MM.1S (cell line): ENCODE measurements at regions not wholly inside any gene's neighbourhood (a gene's known extent, or its start where the extent isn't known, plus 50 kb on each side); places are given as distances from the start of the nearest gene placed in this dataset.

Experiments
- DNase-seq: peaks from one replicate; pipeline ENCODE4 v3.0.0-alpha.2; 2015
- H2AFZ ChIP-seq: fragments of 300-600 bp; sonication (generic); 2 replicates; pipeline ENCODE4 v1.6.0; 2016; ENCODE audit warnings: antibody characterized with exemption, low read length
- H3F3A ChIP-seq: fragments of 300-600 bp; sonication (generic); 2 replicates; pipeline ENCODE4 v1.6.1; 2016; ENCODE audit warnings: mild to moderate bottlenecking, antibody characterized with exemption, low read length, moderate library complexity, mixed read lengths; ENCODE audit not compliant: insufficient read depth
- H3K27ac ChIP-seq: fragments of 300-600 bp; sonication (generic); 2 replicates; pipeline ENCODE4 v1.5.1; 2016; ENCODE audit warnings: mild to moderate bottlenecking, low read length
- H3K27me3 ChIP-seq: fragments of 300-600 bp; sonication (generic); replicated peaks from 2 replicates; pipeline ENCODE4 v1.6.0; 2016; ENCODE audit warnings: low read length; ENCODE audit not compliant: insufficient read depth
- H3K36me3 ChIP-seq: fragments of 300-600 bp; sonication (generic); replicated peaks from 2 replicates; pipeline ENCODE4 v1.6.1; 2016; ENCODE audit warnings: mild to moderate bottlenecking, low read length, mixed read lengths; ENCODE audit not compliant: insufficient read depth
- H3K4me1 ChIP-seq: fragments of 300-600 bp; sonication (generic); 2 replicates; pipeline ENCODE4 v1.6.1; 2016; ENCODE audit warnings: low read length, mixed read lengths
- H3K4me2 ChIP-seq: fragments of 300-600 bp; sonication (generic); 2 replicates; pipeline ENCODE4 v1.6.0; 2016; ENCODE audit warnings: low read depth, low read length
- H3K4me3 ChIP-seq: fragments of 300-600 bp; sonication (generic); 2 replicates; pipeline ENCODE4 v1.5.1; 2016; ENCODE audit warnings: low read length, mixed read lengths
- H3K79me2 ChIP-seq: fragments of 300-600 bp; sonication (generic); 2 replicates; pipeline ENCODE4 v1.6.1; 2016; ENCODE audit warnings: mixed run types, low read length, mixed read lengths
- H3K9ac ChIP-seq: fragments of 300-600 bp; sonication (generic); 2 replicates; pipeline ENCODE4 v1.6.1; 2016; ENCODE audit warnings: low read length, mixed read lengths
- H3K9me2 ChIP-seq: fragments of 300-600 bp; sonication (generic); replicated peaks from 2 replicates; pipeline ENCODE4 v1.6.1; 2016; ENCODE audit warnings: mild to moderate bottlenecking, low read length, mixed read lengths; ENCODE audit not compliant: insufficient read depth
- H3K9me3 ChIP-seq: fragments of 300-600 bp; sonication (generic); replicated peaks from 2 replicates; pipeline ENCODE4 v1.6.1; 2016; ENCODE audit warnings: mild to moderate bottlenecking, low read length, mixed read lengths; ENCODE audit not compliant: insufficient read depth
- H4K20me1 ChIP-seq: fragments of 300-600 bp; sonication (generic); 2 replicates; pipeline ENCODE4 v1.6.1; 2016; ENCODE audit warnings: mild to moderate bottlenecking, low read length, moderate library complexity, mixed read lengths; ENCODE audit not compliant: insufficient read depth
- EZH2 ChIP-seq: fragments of 300-600 bp; sonication (generic); optimal IDR thresholded peaks from 2 replicates; pipeline ENCODE3; 2017; ENCODE audit warnings: low read depth, mild to moderate bottlenecking, antibody characterized with exemption, low read length, mixed read lengths
- EZH2phosphoT487 ChIP-seq: fragments of 300-600 bp; sonication (generic); IDR thresholded peaks from 2 replicates; pipeline ENCODE4 v1.6.1; 2018; ENCODE audit warnings: antibody characterized with exemption, low read length
- TF ChIP-seq, protein P1 (sequence below): fragments of 300-600 bp; sonication (generic); IDR thresholded peaks from 2 replicates; pipeline ENCODE4 v1.5.1; 2016; ENCODE audit warnings: antibody characterized with exemption, low read length, mixed read lengths

DNA sequence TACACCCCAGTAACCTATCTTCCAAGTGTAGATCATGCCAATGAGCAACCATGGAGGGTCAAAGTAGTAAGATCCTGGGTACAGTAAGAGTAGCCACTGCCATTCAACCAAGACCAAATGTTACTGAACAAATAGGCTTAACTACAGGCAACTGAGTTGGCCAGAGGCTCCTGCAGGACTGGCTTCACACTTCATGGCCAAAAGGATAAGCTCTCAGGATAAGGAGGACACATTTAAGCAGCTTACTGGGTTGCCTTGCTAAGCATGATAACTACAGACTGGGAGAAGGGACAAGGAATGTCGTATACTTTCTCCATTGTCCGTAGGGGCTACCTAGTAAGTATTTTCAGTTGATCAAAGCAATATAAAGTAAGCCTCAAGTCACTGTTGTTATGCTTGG is 174.7 kb downstream of the INO80D start:
- Histone ChIP-seq H3K4me1 (no peaks in the 10 kb centered on the region), H3F3A (no peaks in the 10 kb centered on the region), H3K36me3 (no peaks in the 10 kb centered on the region), H3K9me2 (no peaks in the 10 kb centered on the region), H3K4me2 (no peak overlapping the region), H3K27ac (no peak overlapping the region), H3K27me3 (no peaks in the 10 kb centered on the region), H4K20me1 (no peaks in the 10 kb centered on the region), H3K9ac (no peak overlapping the region), H2AFZ (no peak overlapping the region), H3K9me3 (no peaks in the 10 kb centered on the region), H3K4me3 (no peak overlapping the region), H3K79me2 (no peaks in the 10 kb centered on the region)
- TF ChIP-seq, protein P1, sequence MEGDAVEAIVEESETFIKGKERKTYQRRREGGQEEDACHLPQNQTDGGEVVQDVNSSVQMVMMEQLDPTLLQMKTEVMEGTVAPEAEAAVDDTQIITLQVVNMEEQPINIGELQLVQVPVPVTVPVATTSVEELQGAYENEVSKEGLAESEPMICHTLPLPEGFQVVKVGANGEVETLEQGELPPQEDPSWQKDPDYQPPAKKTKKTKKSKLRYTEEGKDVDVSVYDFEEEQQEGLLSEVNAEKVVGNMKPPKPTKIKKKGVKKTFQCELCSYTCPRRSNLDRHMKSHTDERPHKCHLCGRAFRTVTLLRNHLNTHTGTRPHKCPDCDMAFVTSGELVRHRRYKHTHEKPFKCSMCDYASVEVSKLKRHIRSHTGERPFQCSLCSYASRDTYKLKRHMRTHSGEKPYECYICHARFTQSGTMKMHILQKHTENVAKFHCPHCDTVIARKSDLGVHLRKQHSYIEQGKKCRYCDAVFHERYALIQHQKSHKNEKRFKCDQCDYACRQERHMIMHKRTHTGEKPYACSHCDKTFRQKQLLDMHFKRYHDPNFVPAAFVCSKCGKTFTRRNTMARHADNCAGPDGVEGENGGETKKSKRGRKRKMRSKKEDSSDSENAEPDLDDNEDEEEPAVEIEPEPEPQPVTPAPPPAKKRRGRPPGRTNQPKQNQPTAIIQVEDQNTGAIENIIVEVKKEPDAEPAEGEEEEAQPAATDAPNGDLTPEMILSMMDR: no peak
- no peak for TF ChIP-seq EZH2phosphoT487
- TF ChIP-seq EZH2: no peak
- DNase-seq: no peak

DNA sequence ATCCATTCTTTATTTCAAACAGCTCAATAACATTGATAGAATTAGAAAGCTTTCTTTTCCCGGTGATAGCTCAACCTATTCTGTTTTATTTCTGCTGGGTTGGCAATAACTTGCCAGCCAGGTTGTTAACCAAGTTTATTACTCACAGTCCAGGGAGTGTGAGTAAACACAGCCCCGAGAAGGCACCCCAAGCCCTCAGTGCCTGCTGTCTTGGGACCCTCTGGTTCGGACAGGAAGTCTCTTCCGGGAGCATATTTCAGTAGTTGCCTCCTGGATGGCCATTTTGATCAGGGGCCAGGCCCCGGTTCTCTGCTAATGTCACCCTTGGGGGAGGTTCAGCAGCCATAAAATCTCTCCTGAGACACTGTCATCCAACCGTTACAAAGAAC is 176.8 kb downstream of the INO80D start:
- no peak overlapping the region for H3K4me3 ChIP-seq
- H3K79me2 ChIP-seq: no peaks in the 10 kb centered on the region
- H4K20me1 ChIP-seq: no peaks in the 10 kb centered on the region
- no peak for TF ChIP-seq EZH2
- TF ChIP-seq, protein P1: no peak
- no peak for TF ChIP-seq EZH2phosphoT487
- no peaks in the 10 kb centered on the region for H3K36me3 ChIP-seq
- H3K9me2 ChIP-seq: no peaks in the 10 kb centered on the region
- H3K4me1 ChIP-seq: no peaks in the 10 kb centered on the region
- no peaks in the 10 kb centered on the region for H3K27me3 ChIP-seq
- no peak overlapping the region for H3K4me2 ChIP-seq
- no peak overlapping the region for H3K9ac ChIP-seq
- no peak overlapping the region for H2AFZ ChIP-seq
- no peaks in the 10 kb centered on the region for H3F3A ChIP-seq
- H3K27ac ChIP-seq: no peak overlapping the region
- DNase-seq: no peak
- no peaks in the 10 kb centered on the region for H3K9me3 ChIP-seq

- Histone ChIP-seq H3K27ac (no peak overlapping the region), H3F3A (no peaks in the 10 kb centered on the region), H3K9me2 (no peaks in the 10 kb centered on the region), H3K36me3 (no peaks in the 10 kb centered on the region), H3K9me3 (no peaks in the 10 kb centered on the region), H3K4me3 (no peak overlapping the region), H3K4me1 (no peaks in the 10 kb centered on the region), H3K9ac (no peak overlapping the region), H3K79me2 (no peaks in the 10 kb centered on the region), H2AFZ (no peak overlapping the region), H4K20me1 (no peaks in the 10 kb centered on the region), H3K4me2 (no peak overlapping the region), H3K27me3 (no peaks in the 10 kb centered on the region)
- TF ChIP-seq EZH2phosphoT487: no peak
- TF ChIP-seq, protein P1: no peak
- DNase-seq: no peak
Observed at GRCh38 chr2:205908212-205909183, 177.5 kb downstream of the INO80D start.
